ENCODE measurements at regions not wholly inside any gene's neighbourhood (a gene's known extent, or its start where the extent isn't known, plus 50 kb on each side); places are given as distances from the start of the nearest gene placed in this dataset.

- WGBS, 2 donors: 92 to 95% methylated on average over 5 of the region's 5 CpGs
Measured at GRCh38 chr5:171709930-171710329, 75.7 kb upstream of the SMIM23 start.

GRCh38 chr5:171710451-171711024 is 75.1 kb upstream of the SMIM23 start:
- H3K4me3 ChIP-seq: no peak overlapping the region
- peak overlapping the region in 1 of 2 donors; percentile 79 for H3K27ac ChIP-seq (ENCODE audit: low read depth in 1 of 2, low read length in 1 of 2)
- 92 to 93% methylated on average over 5 of the region's 5 CpGs for WGBS, 2 donors
- no peak for TF ChIP-seq CTCF (IDR thresholded peaks at IDR 0.05; ENCODE audit: control extremely low read depth, extremely low read depth)
- peaks cover 0 to 3% (median 0%) of the 10 kb centered on the region in 4 donors for H3K9me3 ChIP-seq (ENCODE audit: control insufficient read depth in 4 of 4, insufficient read depth in 3 of 4, low read length in 3 of 4)
- no peaks in the 10 kb centered on the region for H3K27me3 ChIP-seq (ENCODE audit: control insufficient read depth in 3 of 3, insufficient read depth in 3 of 3, low read length in 2 of 3)
- H3K4me1 ChIP-seq (ENCODE audit: control insufficient read depth in 5 of 5, insufficient read depth in 5 of 5, low read length in 5 of 5): peaks cover 0 to 3% (median 0%) of the 10 kb centered on the region in 5 donors
- H3K36me3 ChIP-seq (ENCODE audit: control insufficient read depth in 4 of 4, insufficient read depth in 4 of 4, low read length in 4 of 4): no peaks in the 10 kb centered on the region
- H3K9ac ChIP-seq (ENCODE audit: insufficient read depth in 1 of 2, low read length in 2 of 2): no peak overlapping the region
- ATAC-seq (ENCODE audit: insufficient read depth, low FRiP score): no peak
- DNase-seq: no peak

More at GRCh38 chr5:171709930-171710329, 75.7 kb upstream of the SMIM23 start:
- peak overlapping the region in 1 of 2 donors; percentile 79 for H3K27ac ChIP-seq (ENCODE audit: low read depth in 1 of 2, low read length in 1 of 2)
- H3K9ac ChIP-seq (ENCODE audit: insufficient read depth in 1 of 2, low read length in 2 of 2): no peak overlapping the region
- peaks cover 0 to 3% (median 0%) of the 10 kb centered on the region in 5 donors for H3K4me1 ChIP-seq (ENCODE audit: control insufficient read depth in 5 of 5, insufficient read depth in 5 of 5, low read length in 5 of 5)
- no peaks in the 10 kb centered on the region for H3K36me3 ChIP-seq (ENCODE audit: control insufficient read depth in 4 of 4, insufficient read depth in 4 of 4, low read length in 4 of 4)
- no peak overlapping the region for H3K4me3 ChIP-seq
- TF ChIP-seq CTCF (IDR thresholded peaks at IDR 0.05; ENCODE audit: control extremely low read depth, extremely low read depth): no peak
- H3K9me3 ChIP-seq (ENCODE audit: control insufficient read depth in 4 of 4, insufficient read depth in 3 of 4, low read length in 3 of 4): peaks cover 0 to 3% (median 0%) of the 10 kb centered on the region in 4 donors
- ATAC-seq (ENCODE audit: insufficient read depth, low FRiP score): no peak
- H3K27me3 ChIP-seq (ENCODE audit: control insufficient read depth in 3 of 3, insufficient read depth in 3 of 3, low read length in 2 of 3): no peaks in the 10 kb centered on the region
- no peak for DNase-seq

- TF ChIP-seq CTCF (IDR thresholded peaks at IDR 0.05; ENCODE audit: control extremely low read depth, extremely low read depth): no peak
- DNase-seq (no peak), ATAC-seq (ENCODE audit: insufficient read depth, low FRiP score) (no peak)
- H3K27ac ChIP-seq (ENCODE audit: low read depth in 1 of 2, low read length in 1 of 2): no peak overlapping the region
- WGBS, 2 donors: 86 to 89% methylated on average over 6 of the region's 6 CpGs
- H3K9ac ChIP-seq (ENCODE audit: insufficient read depth in 1 of 2, low read length in 2 of 2): no peak overlapping the region
- H3K27me3 ChIP-seq (ENCODE audit: control insufficient read depth in 3 of 3, insufficient read depth in 3 of 3, low read length in 2 of 3): no peaks in the 10 kb centered on the region
- H3K4me1 ChIP-seq (ENCODE audit: control insufficient read depth in 5 of 5, insufficient read depth in 5 of 5, low read length in 5 of 5): peaks cover 0 to 3% (median 0%) of the 10 kb centered on the region in 5 donors
- peaks cover 0 to 3% (median 0%) of the 10 kb centered on the region in 4 donors for H3K9me3 ChIP-seq (ENCODE audit: control insufficient read depth in 4 of 4, insufficient read depth in 3 of 4, low read length in 3 of 4)
- H3K4me3 ChIP-seq: no peak overlapping the region
- H3K36me3 ChIP-seq (ENCODE audit: control insufficient read depth in 4 of 4, insufficient read depth in 4 of 4, low read length in 4 of 4): no peaks in the 10 kb centered on the region
Measured at GRCh38 chr5:171711571-171711970, 74.0 kb upstream of the SMIM23 start.

- WGBS, 2 donors: 32 to 36% methylated on average over 4 of the region's 4 CpGs
- Histone ChIP-seq H3K27ac (ENCODE audit: low read depth in 1 of 2, low read length in 1 of 2) (peak overlapping the region in 1 of 2 donors; percentile 26), H3K27me3 (ENCODE audit: control insufficient read depth in 3 of 3, insufficient read depth in 3 of 3, low read length in 2 of 3) (no peaks in the 10 kb centered on the region), H3K36me3 (ENCODE audit: control insufficient read depth in 4 of 4, insufficient read depth in 4 of 4, low read length in 4 of 4) (no peaks in the 10 kb centered on the region), H3K9me3 (ENCODE audit: control insufficient read depth in 4 of 4, insufficient read depth in 3 of 4, low read length in 3 of 4) (peaks cover 0 to 3% (median 0%) of the 10 kb centered on the region in 4 donors), H3K4me3 (no peak overlapping the region), H3K4me1 (ENCODE audit: control insufficient read depth in 5 of 5, insufficient read depth in 5 of 5, low read length in 5 of 5) (peaks cover 0 to 3% (median 0%) of the 10 kb centered on the region in 5 donors), H3K9ac (ENCODE audit: insufficient read depth in 1 of 2, low read length in 2 of 2) (no peak overlapping the region)
- DNase-seq (no peak), ATAC-seq (ENCODE audit: insufficient read depth, low FRiP score) (no peak)
- no peak for TF ChIP-seq CTCF (IDR thresholded peaks at IDR 0.05; ENCODE audit: control extremely low read depth, extremely low read depth)
Measured at GRCh38 chr5:171712616-171713015, 73.0 kb upstream of the SMIM23 start.

All from lung (tissue), 11 donors.